Endothelial cell of umbilical vein (primary cell): ENCODE measurements at regions not wholly inside any gene's neighbourhood (a gene's known extent, or its start where the extent isn't known, plus 50 kb on each side); places are given as distances from the start of the nearest gene placed in this dataset.

ENCODE experiments used
- BruUV-seq: library from RNA; stranded (reverse); fragments of 400-500 nt; replicated peaks from 2 replicates; lab custom pipeline; 2021; lab: Mats Ljungman, UMichigan
- CTCF ChIA-PET: fragments of 300-600, 350-600 bp; sonication (Branson Sonifier 250); formaldehyde crosslinking; loops from one replicate; lab custom pipeline; 2021; ENCODE audit warnings: antibody characterized with exemption, inconsistent platforms; lab: Charles Lee
- POLR2A ChIA-PET: fragments of 300-600, 350-600 bp; sonication (Branson Sonifier 250); formaldehyde crosslinking; loops from one replicate; lab custom pipeline; 2021; ENCODE audit warnings: antibody characterized with exemption, inconsistent platforms; lab: Charles Lee
- DNase-seq: peaks from one replicate; pipeline ENCODE4 v3.0.0-alpha.2; 2011; ENCODE audit warnings: low read depth, low spot score
- FAIRE-seq: peaks from 2 replicates; lab custom pipeline; 2011; peaks lifted over from hg19 to GRCh38; lab: Jason Lieb, UNC
- H2AFZ ChIP-seq: 2 replicates; pipeline ENCODE4 v1.6.0; 2012; ENCODE audit warnings: low read depth, low read length, control low read depth, inconsistent platforms
- H3K27ac ChIP-seq: 2 replicates; pipeline ENCODE4 v1.5.1; 2011; ENCODE audit warnings: low read depth, mild to moderate bottlenecking, control low read depth, low read length, moderate library complexity; ENCODE audit not compliant: insufficient read depth
- H3K27me3 ChIP-seq, 2 experiments: 2 replicates each; pipeline versions ENCODE4 v1.6.0 to v1.6.1; 2011; ENCODE audit warnings: low read length in 2 of 2, mixed read lengths in 1 of 2; ENCODE audit not compliant: control insufficient read depth in 2 of 2, insufficient read depth in 2 of 2
- H3K36me3 ChIP-seq, 2 experiments: 2 replicates in 1 of 2; 3 replicates in 1 of 2; pipeline ENCODE4 v1.5.1; 2011; ENCODE audit warnings: low read length in 2 of 2, mild to moderate bottlenecking in 1 of 2, moderate library complexity in 1 of 2; ENCODE audit not compliant: control insufficient read depth in 2 of 2, insufficient read depth in 2 of 2; ENCODE audit errors: extremely low read depth in 1 of 2
- H3K4me1 ChIP-seq: 3 replicates; pipeline ENCODE4 v1.5.1; 2011; ENCODE audit warnings: mild to moderate bottlenecking, low read length; ENCODE audit not compliant: control insufficient read depth, insufficient read depth; ENCODE audit errors: extremely low read depth
- H3K4me2 ChIP-seq: 2 replicates; pipeline ENCODE4 v1.6.1; 2011; ENCODE audit warnings: low read length, control low read depth, mixed read lengths; ENCODE audit not compliant: insufficient read depth
- H3K4me3 ChIP-seq, 3 experiments: fragments of 200-600 bp in 1 of 3; sonication (generic), shearing (Covaris generic) in 1 of 3; replicated peaks in 1 of 3; 2 replicates each; pipeline ENCODE4 v1.5.1; 2011 to 2016; ENCODE audit warnings: control low read depth in 3 of 3, low read length in 3 of 3, mild to moderate bottlenecking in 2 of 3, inconsistent platforms in 1 of 3, low read depth in 1 of 3, moderate library complexity in 1 of 3; ENCODE audit not compliant: insufficient read depth in 1 of 3
- H3K79me2 ChIP-seq: 2 replicates; pipeline ENCODE4 v1.6.0; 2012; ENCODE audit warnings: low read length, inconsistent platforms; ENCODE audit not compliant: control insufficient read depth, insufficient read depth
- H3K9ac ChIP-seq: replicated peaks from 2 replicates; pipeline ENCODE3; 2011; ENCODE audit warnings: low read length, control low read depth; ENCODE audit not compliant: insufficient read depth; ENCODE audit errors: extremely low read depth
- H3K9me1 ChIP-seq: replicated peaks from 3 replicates; pipeline ENCODE4 v1.6.0; 2011; ENCODE audit warnings: mild to moderate bottlenecking, low read length; ENCODE audit not compliant: control insufficient read depth, insufficient read depth; ENCODE audit errors: extremely low read depth
- H3K9me3 ChIP-seq: replicated peaks from 2 replicates; pipeline ENCODE4 v1.5.1; 2012; ENCODE audit warnings: low read length, inconsistent platforms; ENCODE audit not compliant: control insufficient read depth, insufficient read depth
- H4K20me1 ChIP-seq: replicated peaks from 2 replicates; pipeline ENCODE3; 2011; ENCODE audit warnings: mild to moderate bottlenecking, low read length; ENCODE audit not compliant: control insufficient read depth, insufficient read depth; ENCODE audit errors: extremely low read depth
- EZH2 ChIP-seq: IDR thresholded peaks from 2 replicates; pipeline ENCODE4 v1.6.1; 2012; ENCODE audit warnings: borderline replicate concordance, low read depth, mild to moderate bottlenecking, moderate library complexity, low read length, inconsistent platforms; ENCODE audit not compliant: severe bottlenecking
- FOS ChIP-seq: IDR thresholded peaks from 2 replicates; pipeline ENCODE4 v1.6.1; 2011; ENCODE audit warnings: mild to moderate bottlenecking, low read length, moderate library complexity, borderline replicate concordance; ENCODE audit not compliant: insufficient read depth
- GATA2 ChIP-seq: IDR thresholded peaks from 2 replicates; pipeline ENCODE4 v1.7.0; 2011; ENCODE audit warnings: low read depth, mild to moderate bottlenecking, moderate library complexity, mixed read lengths, low read length; ENCODE audit not compliant: insufficient read length, insufficient read depth
- JUN ChIP-seq: IDR thresholded peaks from 2 replicates; pipeline ENCODE4 v1.6.1; 2011; ENCODE audit warnings: borderline replicate concordance, low read depth; ENCODE audit not compliant: insufficient read length, insufficient read depth
- MYC ChIP-seq: IDR thresholded peaks from one replicate; pipeline ENCODE4 v1.6.1; 2011; ENCODE audit warnings: mild to moderate bottlenecking, low read depth, low read length
- POLR2A ChIP-seq: IDR thresholded peaks from 2 replicates; pipeline ENCODE4 v1.6.1; 2012; ENCODE audit warnings: low read depth, mild to moderate bottlenecking, control low read depth, low read length
- POLR2AphosphoS5 ChIP-seq: IDR thresholded peaks from 2 replicates; pipeline ENCODE4 v1.6.1; 2012; ENCODE audit warnings: low read depth, mild to moderate bottlenecking, control low read depth, low read length, moderate library complexity; ENCODE audit not compliant: insufficient read depth
- dilution Hi-C: fragments of 300-500 bp; cut with MboI; formaldehyde crosslinking; loops from one replicate; pipeline ENCODE4 v1.15.0; 2019; ENCODE audit warnings: low sequenced_read_pairs; ENCODE audit not compliant: extremely low pct_ligation_motif_present
- intact Hi-C: fragments of 100-400 bp; cut with micrococcal nuclease; formaldehyde crosslinking; loops from one replicate; pipeline ENCODE4 v1.10.0; 2022
- TF ChIP-seq, protein P1 (sequence below): IDR thresholded peaks from 2 replicates; pipeline ENCODE4 v1.6.1; 2011; ENCODE audit not compliant: insufficient read depth, insufficient read length
- TF ChIP-seq, protein P2 (sequence below), 2 donors: IDR thresholded peaks; 1 replicate in 1 of 2; 2 replicates in 1 of 2; pipeline ENCODE4 v1.5.1; 2011; ENCODE audit warnings: low read length in 2 of 2, mild to moderate bottlenecking in 2 of 2, moderate library complexity in 2 of 2, control low read depth in 1 of 2, inconsistent platforms in 1 of 2, low read depth in 1 of 2; ENCODE audit not compliant: insufficient read depth in 1 of 2; ENCODE audit errors: extremely low read depth in 1 of 2

GRCh38 chr12:131250951-131251315 is 297.2 kb downstream of the ADGRD1 start:
- Histone ChIP-seq H3K9me3 (peaks cover 2% of the 10 kb centered on the region), H3K4me2 (no peak overlapping the region), H2AFZ (no peak overlapping the region), H3K36me3 (no peaks in the 10 kb centered on the region), H3K9ac (no peak overlapping the region), H3K9me1 (no peaks in the 10 kb centered on the region), H3K4me3 (no peak overlapping the region), H3K27me3 (no peaks in the 10 kb centered on the region), H4K20me1 (no peaks in the 10 kb centered on the region), H3K27ac (no peak overlapping the region), H3K4me1 (no peaks in the 10 kb centered on the region), H3K79me2 (no peaks in the 10 kb centered on the region)
- intact Hi-C loops (no loop called here), dilution Hi-C loops (no loop called here)
- no peak for FAIRE-seq
- CTCF ChIA-PET: no interaction called here
- BruUV-seq: no TSS peak
- no peak for DNase-seq
- POLR2A ChIA-PET: no interaction called here
- TF ChIP-seq EZH2: no peak
- no peak for TF ChIP-seq POLR2AphosphoS5
- TF ChIP-seq POLR2A: no peak
- no peak for TF ChIP-seq MYC
- TF ChIP-seq, protein P1, sequence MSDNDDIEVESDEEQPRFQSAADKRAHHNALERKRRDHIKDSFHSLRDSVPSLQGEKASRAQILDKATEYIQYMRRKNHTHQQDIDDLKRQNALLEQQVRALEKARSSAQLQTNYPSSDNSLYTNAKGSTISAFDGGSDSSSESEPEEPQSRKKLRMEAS: no peak

GRCh38 chr12:131251336-131252101 is 297.8 kb downstream of the ADGRD1 start:
- no peak overlapping the region for H3K27ac ChIP-seq
- H3K79me2 ChIP-seq: no peaks in the 10 kb centered on the region
- no peak overlapping the region for H2AFZ ChIP-seq
- H3K27me3 ChIP-seq: no peaks in the 10 kb centered on the region
- H3K4me1 ChIP-seq: no peaks in the 10 kb centered on the region
- no peak for DNase-seq
- POLR2A ChIA-PET: no interaction called here
- no peaks in the 10 kb centered on the region for H3K9me1 ChIP-seq
- intact Hi-C loops: no loop called here
- CTCF ChIA-PET: no interaction called here
- H3K9me3 ChIP-seq: peaks cover 2% of the 10 kb centered on the region
- H4K20me1 ChIP-seq: no peaks in the 10 kb centered on the region
- no peak for TF ChIP-seq JUN
- TF ChIP-seq FOS: no peak
- no peak for TF ChIP-seq MYC
- TF ChIP-seq POLR2AphosphoS5: no peak
- TF ChIP-seq, protein P1: no peak
- no peak for TF ChIP-seq POLR2A
- TF ChIP-seq, protein P2, sequence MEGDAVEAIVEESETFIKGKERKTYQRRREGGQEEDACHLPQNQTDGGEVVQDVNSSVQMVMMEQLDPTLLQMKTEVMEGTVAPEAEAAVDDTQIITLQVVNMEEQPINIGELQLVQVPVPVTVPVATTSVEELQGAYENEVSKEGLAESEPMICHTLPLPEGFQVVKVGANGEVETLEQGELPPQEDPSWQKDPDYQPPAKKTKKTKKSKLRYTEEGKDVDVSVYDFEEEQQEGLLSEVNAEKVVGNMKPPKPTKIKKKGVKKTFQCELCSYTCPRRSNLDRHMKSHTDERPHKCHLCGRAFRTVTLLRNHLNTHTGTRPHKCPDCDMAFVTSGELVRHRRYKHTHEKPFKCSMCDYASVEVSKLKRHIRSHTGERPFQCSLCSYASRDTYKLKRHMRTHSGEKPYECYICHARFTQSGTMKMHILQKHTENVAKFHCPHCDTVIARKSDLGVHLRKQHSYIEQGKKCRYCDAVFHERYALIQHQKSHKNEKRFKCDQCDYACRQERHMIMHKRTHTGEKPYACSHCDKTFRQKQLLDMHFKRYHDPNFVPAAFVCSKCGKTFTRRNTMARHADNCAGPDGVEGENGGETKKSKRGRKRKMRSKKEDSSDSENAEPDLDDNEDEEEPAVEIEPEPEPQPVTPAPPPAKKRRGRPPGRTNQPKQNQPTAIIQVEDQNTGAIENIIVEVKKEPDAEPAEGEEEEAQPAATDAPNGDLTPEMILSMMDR (IDR thresholded peaks at IDR 0.05; ENCODE audit: extremely low read depth in 1 of 2, insufficient read depth in 1 of 2, low read depth in 1 of 2, low read length in 2 of 2): no peak
- TF ChIP-seq GATA2: no peak
- no peak for TF ChIP-seq EZH2
- BruUV-seq: no TSS peak
- dilution Hi-C loops: no loop called here
- H3K4me2 ChIP-seq: no peak overlapping the region
- H3K9ac ChIP-seq: no peak overlapping the region
- no peak for FAIRE-seq
- no peak overlapping the region for H3K4me3 ChIP-seq
- H3K36me3 ChIP-seq: no peaks in the 10 kb centered on the region
